RKO (cell line): ENCODE measurements at regions not wholly inside any gene's neighbourhood (a gene's known extent, or its start where the extent isn't known, plus 50 kb on each side); places are given as distances from the start of the nearest gene placed in this dataset.
"Not testable (repeated sequence)": the region's sequence is repeated elsewhere in the genome, so short reads cannot be mapped to it uniquely, and the experiment has no call there.

Experiments used
- DNase-seq: peaks from one replicate; pipeline ENCODE4 v3.0.0-alpha.2; 2016; ENCODE audit warnings: low spot score

GRCh38 chr1:146715054-146715453 lies 223.1 kb upstream of the NBPF12 start:
- DNase-seq: not testable (repeated sequence)

GRCh38 chr1:146710838-146711521 lies 227.1 kb upstream of the NBPF12 start:
- peak; percentile 8 for DNase-seq

GRCh38 chr1:146709302-146709701 lies 228.8 kb upstream of the NBPF12 start:
- DNase-seq: not testable (repeated sequence)

GRCh38 chr1:146704162-146704724 lies 233.9 kb upstream of the NBPF12 start:
- DNase-seq: not testable (repeated sequence)

- not testable (repeated sequence) for DNase-seq
Observed at GRCh38 chr1:146701320-146701719, 236.8 kb upstream of the NBPF12 start.

- DNase-seq: not testable (repeated sequence)
Observed at GRCh38 chr1:146695388-146695787, 242.7 kb upstream of the NBPF12 start.

GRCh38 chr1:146691798-146692197 lies 246.3 kb upstream of the NBPF12 start:
- not testable (repeated sequence) for DNase-seq

GRCh38 chr1:146688893-146689292 lies 249.2 kb upstream of the NBPF12 start:
- DNase-seq: not testable (repeated sequence)

GRCh38 chr1:146686777-146687366 lies 251.3 kb upstream of the NBPF12 start:
- DNase-seq: not testable (repeated sequence)

GRCh38 chr1:146683126-146683429 lies 255.0 kb upstream of the NBPF12 start:
- DNase-seq: not testable (repeated sequence)

- not testable (repeated sequence) for DNase-seq
Observed at GRCh38 chr1:146682227-146683125, 255.6 kb upstream of the NBPF12 start.

GRCh38 chr1:146673729-146674299 lies 264.3 kb upstream of the NBPF12 start:
- DNase-seq: not testable (repeated sequence)

GRCh38 chr1:146672608-146673007 lies 265.5 kb upstream of the NBPF12 start:
- not testable (repeated sequence) for DNase-seq

- DNase-seq: not testable (repeated sequence)
Observed at GRCh38 chr1:146671588-146671987, 266.5 kb upstream of the NBPF12 start.

GRCh38 chr1:146670832-146671566 lies 267.1 kb upstream of the NBPF12 start:
- DNase-seq: not testable (repeated sequence)

- not testable (repeated sequence) for DNase-seq
Observed at GRCh38 chr1:146666275-146666674, 271.8 kb upstream of the NBPF12 start.

- not testable (repeated sequence) for DNase-seq
Observed at GRCh38 chr1:146660242-146660641, 277.9 kb upstream of the NBPF12 start.

GRCh38 chr1:146656356-146657060 lies 281.6 kb upstream of the NBPF12 start:
- DNase-seq: not testable (repeated sequence)

- not testable (repeated sequence) for DNase-seq
Observed at GRCh38 chr1:146654763-146655162, 283.4 kb upstream of the NBPF12 start.

- DNase-seq: not testable (repeated sequence)
Observed at GRCh38 chr1:146645978-146646604, 292.0 kb upstream of the NBPF12 start.
